H1 (cell line): ENCODE measurements at regions not wholly inside any gene's neighbourhood (a gene's known extent, or its start where the extent isn't known, plus 50 kb on each side); places are given as distances from the start of the nearest gene placed in this dataset.

Experiments used
- CTCF ChIA-PET: fragments of 300-600 bp; sonication (Branson Sonifier 250); formaldehyde crosslinking; loops from one replicate; lab custom pipeline; 2021; ENCODE audit not compliant: partially characterized antibody; lab: Charles Lee
- POLR2A ChIA-PET: fragments of 300-600 bp; sonication (Branson Sonifier 250); formaldehyde crosslinking; loops from one replicate; lab custom pipeline; 2021; ENCODE audit warnings: inconsistent platforms; ENCODE audit not compliant: partially characterized antibody; lab: Charles Lee
- DNase-seq, 2 experiments: peaks; one replicate each; pipeline versions ENCODE4 v3.0.0 to v3.0.0-alpha.2; 2010 to 2022; ENCODE audit warnings: low spot score in 2 of 2, low read depth in 1 of 2, mixed read lengths in 1 of 2
- FAIRE-seq: peaks from 2 replicates; lab custom pipeline; 2011; peaks lifted over from hg19 to GRCh38; lab: Jason Lieb, UNC
- H2AFZ ChIP-seq: 2 replicates; pipeline ENCODE4 v1.8.1; 2012; ENCODE audit warnings: low read length, inconsistent platforms
- H2AK5ac ChIP-seq: 2 replicates; pipeline ENCODE4 v1.6.1; 2013; ENCODE audit warnings: low read depth, low read length
- H2BK120ac ChIP-seq: replicated peaks from 2 replicates; pipeline ENCODE3; 2013; ENCODE audit warnings: low read depth, low read length, inconsistent platforms
- H2BK12ac ChIP-seq: 2 replicates; pipeline ENCODE4 v1.6.1; 2013; ENCODE audit warnings: low read depth, low read length
- H2BK15ac ChIP-seq: 2 replicates; pipeline ENCODE4 v1.6.1; 2013; ENCODE audit warnings: low read length
- H2BK20ac ChIP-seq: 2 replicates; pipeline ENCODE4 v1.6.1; 2013; ENCODE audit warnings: low read length
- H2BK5ac ChIP-seq: 2 replicates; pipeline ENCODE4 v1.6.1; 2013; ENCODE audit warnings: low read depth, low read length
- H3K14ac ChIP-seq: 2 replicates; pipeline ENCODE4 v1.6.1; 2013; ENCODE audit warnings: inconsistent platforms; ENCODE audit not compliant: insufficient read length
- H3K18ac ChIP-seq: 2 replicates; pipeline ENCODE4 v1.6.1; 2013; ENCODE audit warnings: low read length; ENCODE audit errors: extremely low read depth
- H3K23ac ChIP-seq: 2 replicates; pipeline ENCODE4 v1.6.1; 2013; ENCODE audit warnings: inconsistent platforms; ENCODE audit not compliant: insufficient read length
- H3K23me2 ChIP-seq: 2 replicates; pipeline ENCODE4 v1.6.1; 2013; ENCODE audit warnings: low read depth, low read length
- H3K27ac ChIP-seq: 2 replicates; pipeline ENCODE4 v1.6.1; 2011; ENCODE audit warnings: low read depth, low read length, inconsistent platforms
- H3K27me3 ChIP-seq, 4 experiments: replicated peaks in 1 of 4; 1 replicate in 1 of 4; 2 replicates in 3 of 4; pipeline versions ENCODE4 v1.6.1 to v1.8.1; 2011 to 2013; ENCODE audit warnings: low read length in 3 of 4, mild to moderate bottlenecking in 3 of 4, inconsistent platforms in 2 of 4, mixed read lengths in 2 of 4, moderate library complexity in 1 of 4; ENCODE audit not compliant: control insufficient read depth in 3 of 4, insufficient read depth in 3 of 4; ENCODE audit errors: extremely low read depth in 1 of 4
- H3K36me3 ChIP-seq, 4 experiments: 2 replicates each; pipeline versions ENCODE4 v1.6.1 to v1.8.1; 2011 to 2013; ENCODE audit warnings: mild to moderate bottlenecking in 4 of 4, low read length in 3 of 4, moderate library complexity in 2 of 4, control low read depth in 1 of 4, inconsistent platforms in 1 of 4; ENCODE audit not compliant: insufficient read depth in 4 of 4, control insufficient read depth in 2 of 4
- H3K4ac ChIP-seq: replicated peaks from 2 replicates; pipeline ENCODE3; 2013; ENCODE audit warnings: low read length, low read depth, mixed read lengths, inconsistent platforms; ENCODE audit not compliant: insufficient read length
- H3K4me1 ChIP-seq, 4 experiments: replicated peaks in 1 of 4; 1 replicate in 1 of 4; 2 replicates in 3 of 4; pipeline versions ENCODE4 v1.6.1 to v1.8.1; 2011 to 2013; ENCODE audit warnings: low read length in 3 of 4, inconsistent platforms in 2 of 4, mixed read lengths in 1 of 4; ENCODE audit not compliant: insufficient read depth in 4 of 4, control insufficient read depth in 3 of 4
- H3K4me2 ChIP-seq, 2 experiments: 2 replicates each; pipeline versions ENCODE4 v1.6.1 to v1.8.1; 2011 to 2013; ENCODE audit warnings: low read depth in 2 of 2, low read length in 2 of 2, control low read depth in 1 of 2, inconsistent platforms in 1 of 2, mild to moderate bottlenecking in 1 of 2; ENCODE audit not compliant: insufficient read depth in 1 of 2
- H3K4me3 ChIP-seq, 4 experiments: fragments of 200-600, 300-600 bp in 1 of 4; sonication (generic), shearing (Covaris generic), sonication (Bioruptor Twin) in 1 of 4; 2 replicates each; pipeline versions ENCODE4 v1.5.1 to v1.8.1; 2011 to 2016; ENCODE audit warnings: low read length in 4 of 4, low read depth in 3 of 4, control low read depth in 2 of 4, inconsistent platforms in 2 of 4, mild to moderate bottlenecking in 2 of 4, mixed read lengths in 1 of 4, moderate library complexity in 1 of 4; ENCODE audit not compliant: insufficient read depth in 2 of 4; ENCODE audit errors: extremely low read depth in 1 of 4
- H3K56ac ChIP-seq: replicated peaks from 2 replicates; pipeline ENCODE3; 2013; ENCODE audit warnings: low read depth, mild to moderate bottlenecking, mixed read lengths, low read length, inconsistent platforms; ENCODE audit not compliant: insufficient read length
- H3K79me1 ChIP-seq: 2 replicates; pipeline ENCODE4 v1.6.1; 2013; ENCODE audit warnings: low read depth, low read length, control low read depth
- H3K79me2 ChIP-seq, 2 experiments: 2 replicates each; pipeline versions ENCODE4 v1.6.1 to v1.8.1; 2012 to 2013; ENCODE audit warnings: low read length in 2 of 2, mild to moderate bottlenecking in 2 of 2, inconsistent platforms in 1 of 2; ENCODE audit not compliant: insufficient read depth in 2 of 2, control insufficient read depth in 1 of 2
- H3K9ac ChIP-seq, 4 experiments: replicated peaks in 1 of 4; 1 replicate in 1 of 4; 2 replicates in 3 of 4; pipeline versions ENCODE4 v1.6.1 to v1.8.1; 2011 to 2013; ENCODE audit warnings: low read depth in 3 of 4, low read length in 3 of 4, control low read depth in 2 of 4, mild to moderate bottlenecking in 2 of 4, moderate library complexity in 2 of 4, inconsistent platforms in 1 of 4; ENCODE audit errors: extremely low read depth in 1 of 4
- H3K9me3 ChIP-seq, 2 experiments: 2 replicates each; pipeline versions ENCODE4 v1.6.1 to v1.8.1; 2012 to 2013; ENCODE audit warnings: mild to moderate bottlenecking in 2 of 2, moderate library complexity in 2 of 2, control low read depth in 1 of 2, inconsistent platforms in 1 of 2, low read depth in 1 of 2, low read length in 1 of 2, mixed read lengths in 1 of 2; ENCODE audit not compliant: insufficient read depth in 2 of 2
- H4K20me1 ChIP-seq, 2 experiments: replicated peaks in 1 of 2; 2 replicates each; pipeline versions ENCODE3 to v1.8.1; 2011 to 2013; ENCODE audit warnings: inconsistent platforms in 2 of 2, low read length in 2 of 2, mild to moderate bottlenecking in 1 of 2; ENCODE audit not compliant: insufficient read depth in 2 of 2, control insufficient read depth in 1 of 2
- H4K5ac ChIP-seq: 2 replicates; pipeline ENCODE4 v1.6.1; 2013; ENCODE audit warnings: low read length, low read depth, mixed read lengths, inconsistent platforms; ENCODE audit not compliant: insufficient read length
- H4K8ac ChIP-seq: 2 replicates; pipeline ENCODE4 v1.8.0; 2013; ENCODE audit warnings: mild to moderate bottlenecking, moderate library complexity, low read length, inconsistent platforms; ENCODE audit not compliant: insufficient read depth; ENCODE audit errors: extremely low read depth
- H4K91ac ChIP-seq: replicated peaks from 2 replicates; pipeline ENCODE3; 2013; ENCODE audit warnings: low read length, mixed read lengths, inconsistent platforms; ENCODE audit not compliant: insufficient read length
- ATF2 ChIP-seq: IDR thresholded peaks from 2 replicates; pipeline ENCODE4 v1.6.1; 2012; ENCODE audit warnings: low read length, inconsistent platforms
- CHD1 ChIP-seq: IDR thresholded peaks from 2 replicates; pipeline ENCODE4 v1.6.1; 2012; ENCODE audit warnings: low read depth, low read length, improper control_type of control experiment
- CTBP2 ChIP-seq: IDR thresholded peaks from 2 replicates; pipeline ENCODE4 v1.7.0; 2011; ENCODE audit warnings: borderline replicate concordance, mild to moderate bottlenecking, moderate library complexity, mixed read lengths, low read length; ENCODE audit not compliant: insufficient read depth, insufficient read length
- FOSL1 ChIP-seq: IDR thresholded peaks from 2 replicates; pipeline ENCODE4 v1.6.1; 2011; ENCODE audit warnings: mild to moderate bottlenecking, low read depth, low read length, moderate library complexity; ENCODE audit not compliant: insufficient read depth
- GABPA ChIP-seq: IDR thresholded peaks from 2 replicates; pipeline ENCODE4 v1.6.1; 2011; ENCODE audit warnings: mild to moderate bottlenecking, low read length, moderate library complexity, borderline replicate concordance; ENCODE audit not compliant: insufficient read depth
- GTF2F1 ChIP-seq: IDR thresholded peaks from 2 replicates; pipeline ENCODE4 v1.6.1; 2012; ENCODE audit warnings: low read depth, low read length, improper control_type of control experiment, borderline replicate concordance
- RFX5 ChIP-seq: IDR thresholded peaks from 2 replicates; pipeline ENCODE4 v1.6.1; 2011; ENCODE audit warnings: low read depth, low read length, improper control_type of control experiment, borderline replicate concordance
- SRF ChIP-seq: IDR thresholded peaks from 2 replicates; pipeline ENCODE4 v1.6.1; 2011; ENCODE audit warnings: mild to moderate bottlenecking, low read depth, low read length, moderate library complexity
- TAF1 ChIP-seq: IDR thresholded peaks from 2 replicates; pipeline ENCODE4 v1.6.1; 2011; ENCODE audit warnings: mild to moderate bottlenecking, low read depth, low read length
- ZNF274 ChIP-seq: IDR thresholded peaks from 2 replicates; pipeline ENCODE4 v1.7.0; 2012; ENCODE audit warnings: low read length, borderline replicate concordance; ENCODE audit errors: extremely low read depth

GRCh38 chr21:28464095-28464494 lies 528.6 kb downstream of the LTN1 start:
- H3K9ac ChIP-seq: no peak overlapping the region
- H3K4ac ChIP-seq: no peak overlapping the region
- H2BK120ac ChIP-seq: no peak overlapping the region
- H4K91ac ChIP-seq: no peak overlapping the region
- no peaks in the 10 kb centered on the region for H4K20me1 ChIP-seq
- H2BK20ac ChIP-seq: no peak overlapping the region
- ChIA-PET POLR2A (no interaction called here), CTCF (interaction anchor here (1.4 kb wide), 1 partner anchor 32 kb away, joined by 4 read pairs; no protein-coding TSS in a partner anchor)
- no peak overlapping the region for H3K14ac ChIP-seq
- no peaks in the 10 kb centered on the region for H3K27me3 ChIP-seq
- no peak overlapping the region for H3K23ac ChIP-seq
- H4K8ac ChIP-seq: no peak overlapping the region
- no peak overlapping the region for H4K5ac ChIP-seq
- H3K79me2 ChIP-seq: no peaks in the 10 kb centered on the region
- H3K79me1 ChIP-seq: no peaks in the 10 kb centered on the region
- H3K4me1 ChIP-seq: no peaks in the 10 kb centered on the region
- no peak overlapping the region for H3K4me2 ChIP-seq
- H3K4me3 ChIP-seq: no peak overlapping the region
- H2AK5ac ChIP-seq: no peak overlapping the region
- H2AFZ ChIP-seq: no peak overlapping the region
- H2BK5ac ChIP-seq: no peak overlapping the region
- H3K36me3 ChIP-seq: no peaks in the 10 kb centered on the region
- TF ChIP-seq ATF2: no peak
- no peak for TF ChIP-seq RFX5
- TF ChIP-seq CTBP2: no peak
- TF ChIP-seq CHD1: no peak
- TF ChIP-seq FOSL1: no peak
- no peak for TF ChIP-seq SRF
- TF ChIP-seq TAF1: no peak
- no peak for TF ChIP-seq GTF2F1
- no peak for TF ChIP-seq ZNF274
- TF ChIP-seq GABPA: no peak
- no peak overlapping the region for H3K27ac ChIP-seq
- FAIRE-seq: no peak
- DNase-seq: no peak
- no peaks in the 10 kb centered on the region for H3K23me2 ChIP-seq
- no peak overlapping the region for H2BK15ac ChIP-seq
- H3K9me3 ChIP-seq: no peaks in the 10 kb centered on the region
- H3K56ac ChIP-seq: no peak overlapping the region
- no peak overlapping the region for H2BK12ac ChIP-seq
- no peak overlapping the region for H3K18ac ChIP-seq
